ENCODE measurements at regions not wholly inside any gene's neighbourhood (a gene's known extent, or its start where the extent isn't known, plus 50 kb on each side); places are given as distances from the start of the nearest gene placed in this dataset.
"Not testable (repeated sequence)": the region's sequence is repeated elsewhere in the genome, so short reads cannot be mapped to it uniquely, and the experiment has no call there.

DNA sequence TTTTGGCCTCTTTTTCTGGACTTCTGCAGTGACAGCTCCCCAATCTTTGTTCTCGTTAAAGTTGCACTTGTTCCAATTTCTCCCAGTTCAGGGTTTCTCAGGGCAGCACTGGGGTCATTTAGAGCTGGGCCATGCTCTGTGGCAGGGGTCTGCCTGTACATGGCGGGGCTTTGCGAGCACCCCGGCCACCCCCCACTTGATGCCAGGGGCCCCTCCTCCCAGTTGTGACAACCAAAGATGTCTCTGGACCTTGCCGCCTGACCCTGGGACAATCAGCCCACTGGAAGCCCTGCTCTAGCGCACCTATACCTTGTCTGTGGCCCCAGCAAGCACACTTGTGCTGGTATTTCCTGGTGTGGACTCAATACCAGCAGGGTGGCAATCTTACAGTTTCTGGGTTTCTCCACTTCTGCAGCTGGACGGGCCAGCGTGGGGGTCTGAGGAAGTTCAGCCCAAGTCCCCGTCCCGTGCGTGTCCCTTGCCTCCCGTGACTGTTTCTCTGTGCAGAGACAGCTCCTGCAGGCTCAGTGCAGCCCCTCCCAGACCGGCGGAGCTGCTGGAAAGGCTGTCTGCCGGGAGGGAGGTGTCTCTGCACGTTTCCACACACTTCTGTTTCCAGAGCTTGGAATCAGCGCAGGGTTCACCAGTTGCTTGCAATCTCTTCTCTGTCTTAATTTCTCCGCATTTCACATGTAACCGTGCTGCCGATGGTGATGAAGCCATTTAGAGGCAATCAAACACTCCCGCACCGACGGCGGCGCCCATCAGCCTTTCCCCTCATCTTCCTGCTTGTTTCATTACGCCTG lies 1328.9 kb downstream of the BRD1 start:
- intact Hi-C loops (cut with DNase I; ENCODE audit: low total_unique reads) = no loop called here
- H3K9me3 ChIP-seq = no peaks in the 10 kb centered on the region
- H3K27ac ChIP-seq = no peak overlapping the region
- no peak for DNase-seq
- peaks cover 0 to 7% (median 0%) of the 10 kb centered on the region in 4 donors for H3K4me1 ChIP-seq
- TF ChIP-seq POLR2AphosphoS5 (IDR thresholded peaks at IDR 0.05) (no peak), EP300 (IDR thresholded peaks at IDR 0.05) (no peak), POLR2A (IDR thresholded peaks at IDR 0.05) (no peak)
- TF ChIP-seq, protein P1, sequence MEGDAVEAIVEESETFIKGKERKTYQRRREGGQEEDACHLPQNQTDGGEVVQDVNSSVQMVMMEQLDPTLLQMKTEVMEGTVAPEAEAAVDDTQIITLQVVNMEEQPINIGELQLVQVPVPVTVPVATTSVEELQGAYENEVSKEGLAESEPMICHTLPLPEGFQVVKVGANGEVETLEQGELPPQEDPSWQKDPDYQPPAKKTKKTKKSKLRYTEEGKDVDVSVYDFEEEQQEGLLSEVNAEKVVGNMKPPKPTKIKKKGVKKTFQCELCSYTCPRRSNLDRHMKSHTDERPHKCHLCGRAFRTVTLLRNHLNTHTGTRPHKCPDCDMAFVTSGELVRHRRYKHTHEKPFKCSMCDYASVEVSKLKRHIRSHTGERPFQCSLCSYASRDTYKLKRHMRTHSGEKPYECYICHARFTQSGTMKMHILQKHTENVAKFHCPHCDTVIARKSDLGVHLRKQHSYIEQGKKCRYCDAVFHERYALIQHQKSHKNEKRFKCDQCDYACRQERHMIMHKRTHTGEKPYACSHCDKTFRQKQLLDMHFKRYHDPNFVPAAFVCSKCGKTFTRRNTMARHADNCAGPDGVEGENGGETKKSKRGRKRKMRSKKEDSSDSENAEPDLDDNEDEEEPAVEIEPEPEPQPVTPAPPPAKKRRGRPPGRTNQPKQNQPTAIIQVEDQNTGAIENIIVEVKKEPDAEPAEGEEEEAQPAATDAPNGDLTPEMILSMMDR (IDR thresholded peaks at IDR 0.05) = no peak
- no peak overlapping the region for H3K4me3 ChIP-seq
- WGBS, 5 donors = 57 to 61% (median 59%) methylated on average over 26 of the region's 26 CpGs
- peaks cover 0 to 72% (median 4%) of the 10 kb centered on the region in 3 donors for H3K27me3 ChIP-seq
- H3K36me3 ChIP-seq = no peaks in the 10 kb centered on the region

- intact Hi-C loops (cut with DNase I; ENCODE audit: low total_unique reads) = not testable (repeated sequence)
Measured at GRCh38 chr22:48497743-48498520, 1329.7 kb downstream of the BRD1 start.

DNA sequence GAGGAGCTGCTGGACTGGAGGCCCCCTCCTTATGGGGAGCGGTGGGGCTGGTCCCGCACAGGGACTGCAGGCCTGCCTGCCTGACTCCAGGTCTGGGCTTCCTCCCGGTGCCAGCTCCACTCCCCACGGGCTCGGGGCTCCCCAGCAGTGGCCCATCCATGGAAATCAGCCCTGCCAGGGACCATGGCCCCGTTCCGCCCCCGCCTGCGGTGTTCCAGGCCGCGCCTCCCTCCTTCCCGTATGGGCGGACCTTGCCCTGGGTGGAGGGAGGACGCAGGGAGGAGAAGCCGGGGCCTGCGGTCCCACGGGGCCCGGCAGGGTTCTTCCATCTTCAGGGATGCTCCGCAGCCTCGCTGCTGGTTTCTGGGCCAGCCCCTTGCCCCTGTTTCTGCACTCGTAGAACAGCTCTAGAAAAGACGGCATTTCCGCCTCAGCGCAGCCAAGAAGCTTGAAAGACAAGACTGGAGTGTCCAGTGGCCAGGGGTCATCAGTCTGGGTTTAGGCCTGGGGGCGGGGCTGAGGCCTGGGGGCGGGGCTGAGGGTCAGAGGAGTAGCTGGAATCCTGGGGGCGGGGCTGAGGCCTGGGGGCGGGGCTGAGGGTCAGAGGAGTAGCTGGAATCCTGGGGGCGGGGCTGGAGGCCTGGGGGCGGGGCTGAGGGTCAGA lies 1330.6 kb downstream of the BRD1 start:
- no peaks in the 10 kb centered on the region for H3K9me3 ChIP-seq
- no peak overlapping the region for H3K4me3 ChIP-seq
- TF ChIP-seq POLR2AphosphoS5 (IDR thresholded peaks at IDR 0.05) (no peak), POLR2A (IDR thresholded peaks at IDR 0.05) (no peak), EP300 (IDR thresholded peaks at IDR 0.05) (no peak)
- TF ChIP-seq, protein P1 (IDR thresholded peaks at IDR 0.05) = no peak
- peaks cover 0 to 75% (median 10%) of the 10 kb centered on the region in 3 donors for H3K27me3 ChIP-seq
- intact Hi-C loops (cut with DNase I; ENCODE audit: low total_unique reads) = no loop called here
- 70 to 80% (median 73%) methylated on average over 7 to 28 of the region's 30 CpGs for WGBS, 5 donors
- peaks cover 0 to 12% (median 0%) of the 10 kb centered on the region in 4 donors for H3K4me1 ChIP-seq
- H3K36me3 ChIP-seq = no peaks in the 10 kb centered on the region
- DNase-seq = no peak
- no peak overlapping the region for H3K27ac ChIP-seq

More at GRCh38 chr22:48497743-48498520, 1329.7 kb downstream of the BRD1 start:
- H3K9me3 ChIP-seq, H3K36me3 ChIP-seq, H3K27ac ChIP-seq, H3K4me1 ChIP-seq, H3K4me3 ChIP-seq, DNase-seq: not testable (repeated sequence)
- WGBS, 5 donors = 57 to 94% (median 80%) methylated on average over 3 to 9 of the region's 16 CpGs
- H3K27me3 ChIP-seq = peaks cover 0 to 75% (median 5%) of the 10 kb centered on the region in 3 donors

GRCh38 chr22:48496226-48496845 lies 1331.3 kb downstream of the BRD1 start:
- no peak overlapping the region for H3K4me3 ChIP-seq
- WGBS, 5 donors = 69 to 85% (median 83%) methylated on average over 10 to 16 of the region's 16 CpGs
- no peak for DNase-seq
- H3K27me3 ChIP-seq = peaks cover 0 to 75% (median 13%) of the 10 kb centered on the region in 3 donors
- TF ChIP-seq POLR2A (IDR thresholded peaks at IDR 0.05) = no peak
- TF ChIP-seq POLR2AphosphoS5 (IDR thresholded peaks at IDR 0.05) = no peak
- no peak for TF ChIP-seq EP300 (IDR thresholded peaks at IDR 0.05)
- TF ChIP-seq, protein P1 (IDR thresholded peaks at IDR 0.05) = no peak
- peaks cover 0 to 13% (median 0%) of the 10 kb centered on the region in 4 donors for H3K4me1 ChIP-seq
- H3K36me3 ChIP-seq = no peaks in the 10 kb centered on the region
- H3K9me3 ChIP-seq = no peaks in the 10 kb centered on the region
- intact Hi-C loops (cut with DNase I; ENCODE audit: low total_unique reads) = no loop called here
- no peak overlapping the region for H3K27ac ChIP-seq
